Transverse colon (tissue), 4 donors: ENCODE measurements at regions not wholly inside any gene's neighbourhood (a gene's known extent, or its start where the extent isn't known, plus 50 kb on each side); places are given as distances from the start of the nearest gene placed in this dataset.

Source experiments
- DNase-seq: peaks from one replicate; pipeline ENCODE4 v3.0.0-alpha.2; 2019
- H3K27ac ChIP-seq, 4 donors: fragments of 200-600 bp; sonication (generic); 2 replicates each; pipeline ENCODE4 v1.5.1; 2016 to 2018; ENCODE audit warnings: inconsistent platforms in 4 of 4
- H3K27me3 ChIP-seq: fragments of 200-600 bp; sonication (generic); 2 replicates; pipeline ENCODE4 v1.5.1; 2017; ENCODE audit warnings: inconsistent platforms
- H3K36me3 ChIP-seq, 4 donors: fragments of 200-600 bp; sonication (generic); 2 replicates each; pipeline ENCODE4 v1.5.1; 2017 to 2019; ENCODE audit warnings: inconsistent platforms in 4 of 4
- H3K4me1 ChIP-seq, 4 donors: fragments of 200-600 bp; sonication (generic); 2 replicates each; pipeline ENCODE4 v1.5.1; 2017 to 2020; ENCODE audit warnings: inconsistent platforms in 4 of 4
- H3K4me3 ChIP-seq, 4 donors: fragments of 200-600 bp; sonication (generic); 1 replicate in 1 of 4; 2 replicates in 3 of 4; pipeline versions ENCODE4 v1.5.1 to v1.6.1; 2017 to 2019; ENCODE audit warnings: inconsistent platforms in 4 of 4
- H3K9me3 ChIP-seq, 2 donors: fragments of 200-600 bp; sonication (generic); 2 replicates each; pipeline ENCODE4 v1.5.1; 2017 to 2019; ENCODE audit warnings: inconsistent platforms in 2 of 2
- EP300 ChIP-seq: sonication (generic); formaldehyde crosslinking; IDR thresholded peaks from one replicate; pipeline ENCODE4 v1.6.1; 2017; ENCODE audit warnings: antibody characterized with exemption, low read depth
- POLR2A ChIP-seq: fragments of 450-650 bp; IDR thresholded peaks from one replicate; pipeline ENCODE4 v1.6.1; 2016; ENCODE audit warnings: antibody characterized with exemption, mild to moderate bottlenecking, moderate library complexity
- POLR2AphosphoS5 ChIP-seq, 3 donors: sonication (generic); formaldehyde crosslinking; IDR thresholded peaks; one replicate each; pipeline ENCODE4 v1.6.1; 2016; ENCODE audit warnings: antibody characterized with exemption in 3 of 3
- WGBS, 2 donors: methylation state at CpG; one replicate each; pipeline ENCODE4 v1.1.5; 2018; ENCODE audit warnings: low coverage in 1 of 2; 5-methylcytosine and 5-hydroxymethylcytosine counted together
- in situ Hi-C, 4 donors: fragments of 200-750 bp; cut with MboI; loops; one replicate each; pipeline versions ENCODE4 v1.15.0 to v1.15.1; 2017; ENCODE audit warnings: low sequenced_read_pairs in 3 of 4, low pct_ligation_motif_present in 1 of 4, low pct_unique_long_range_greater_than_20kb in 1 of 4
- intact Hi-C: fragments of 100-400 bp; cut with DNase I; formaldehyde crosslinking; loops from one replicate; pipeline ENCODE4 v1.15.1; 2023; ENCODE audit warnings: low total_unique reads
- TF ChIP-seq, protein P1 (sequence below), 5 experiments: fragments of 200-600 bp in 3 of 5; fragments of 450-650 bp in 2 of 5; sonication (generic) in 3 of 5; IDR thresholded peaks; 1 replicate in 2 of 5; 2 replicates in 3 of 5; pipeline ENCODE4 v1.5.1; 2016 to 2017; ENCODE audit warnings: antibody characterized with exemption in 5 of 5, inconsistent platforms in 3 of 5, mild to moderate bottlenecking in 2 of 5, moderate library complexity in 1 of 5

DNA sequence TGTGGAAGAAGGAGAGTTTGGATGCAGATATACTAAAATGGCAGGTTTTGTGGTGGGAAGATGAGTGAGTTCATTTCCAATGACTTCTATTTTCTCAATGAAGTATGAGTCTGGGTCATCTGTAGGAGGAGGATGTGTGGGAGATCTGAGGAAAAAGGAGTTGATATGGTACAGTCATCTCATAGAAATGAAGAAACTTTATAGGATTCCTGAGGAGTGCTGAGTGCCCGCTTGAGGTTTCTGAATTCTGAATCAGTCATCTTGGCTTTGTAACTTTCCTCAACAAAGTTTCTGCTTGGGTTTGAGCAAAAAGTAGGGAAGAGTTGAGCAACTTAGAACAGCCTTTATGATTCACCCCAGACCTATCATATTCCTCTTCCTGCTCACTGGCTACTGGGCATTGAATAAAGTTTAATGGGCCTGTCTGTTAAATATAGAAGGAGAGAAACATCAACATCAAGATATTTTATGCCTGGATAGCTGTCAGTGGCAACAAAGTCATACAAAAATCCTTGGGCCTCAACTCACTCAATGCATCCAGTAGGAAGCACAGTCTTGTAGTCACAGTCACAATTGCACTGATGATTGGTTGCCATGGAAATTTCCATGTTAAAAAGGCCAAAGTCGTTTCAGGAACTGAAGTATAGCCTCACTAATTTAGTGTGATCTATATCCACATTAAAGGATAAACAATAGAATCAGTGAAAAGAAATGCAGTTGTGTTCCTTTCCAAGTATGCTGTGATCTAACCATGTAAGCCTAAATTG lies 284.7 kb downstream of the DUSP6 start:
- intact Hi-C loops (no loop called here), in situ Hi-C loops (no loop called here)
- no peak overlapping the region for H3K4me3 ChIP-seq
- 57 to 61% methylated on average over 2 of the region's 2 CpGs for WGBS, 2 donors
- H3K36me3 ChIP-seq: no peaks in the 10 kb centered on the region
- no peaks in the 10 kb centered on the region for H3K4me1 ChIP-seq
- H3K9me3 ChIP-seq: no peaks in the 10 kb centered on the region
- no peaks in the 10 kb centered on the region for H3K27me3 ChIP-seq
- TF ChIP-seq EP300: no peak
- TF ChIP-seq, protein P1, sequence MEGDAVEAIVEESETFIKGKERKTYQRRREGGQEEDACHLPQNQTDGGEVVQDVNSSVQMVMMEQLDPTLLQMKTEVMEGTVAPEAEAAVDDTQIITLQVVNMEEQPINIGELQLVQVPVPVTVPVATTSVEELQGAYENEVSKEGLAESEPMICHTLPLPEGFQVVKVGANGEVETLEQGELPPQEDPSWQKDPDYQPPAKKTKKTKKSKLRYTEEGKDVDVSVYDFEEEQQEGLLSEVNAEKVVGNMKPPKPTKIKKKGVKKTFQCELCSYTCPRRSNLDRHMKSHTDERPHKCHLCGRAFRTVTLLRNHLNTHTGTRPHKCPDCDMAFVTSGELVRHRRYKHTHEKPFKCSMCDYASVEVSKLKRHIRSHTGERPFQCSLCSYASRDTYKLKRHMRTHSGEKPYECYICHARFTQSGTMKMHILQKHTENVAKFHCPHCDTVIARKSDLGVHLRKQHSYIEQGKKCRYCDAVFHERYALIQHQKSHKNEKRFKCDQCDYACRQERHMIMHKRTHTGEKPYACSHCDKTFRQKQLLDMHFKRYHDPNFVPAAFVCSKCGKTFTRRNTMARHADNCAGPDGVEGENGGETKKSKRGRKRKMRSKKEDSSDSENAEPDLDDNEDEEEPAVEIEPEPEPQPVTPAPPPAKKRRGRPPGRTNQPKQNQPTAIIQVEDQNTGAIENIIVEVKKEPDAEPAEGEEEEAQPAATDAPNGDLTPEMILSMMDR (IDR thresholded peaks at IDR 0.05): no peak
- no peak for TF ChIP-seq POLR2A
- TF ChIP-seq POLR2AphosphoS5 (IDR thresholded peaks at IDR 0.05): no peak
- H3K27ac ChIP-seq: no peak overlapping the region
- no peak for DNase-seq

DNA sequence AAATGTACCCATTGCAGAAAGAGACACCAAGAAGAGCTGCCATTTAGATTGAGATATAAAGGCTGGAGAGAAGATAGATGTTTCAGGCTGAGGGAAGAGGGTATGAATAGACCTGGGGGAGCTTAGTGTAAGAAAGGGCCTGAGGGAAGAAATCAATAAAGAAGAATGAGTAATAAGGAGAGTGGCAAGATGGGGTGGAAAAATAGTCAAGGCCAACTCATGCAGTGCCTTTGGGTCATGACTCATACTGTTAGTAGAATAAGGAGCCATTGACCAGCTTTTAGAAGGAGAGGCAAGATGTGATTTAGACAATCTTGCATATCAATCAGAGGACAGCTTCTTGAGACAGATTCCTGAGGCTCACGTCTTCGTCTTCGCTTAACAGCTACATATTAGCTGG lies 287.5 kb downstream of the DUSP6 start:
- 88 to 98% methylated on average over 3 of the region's 3 CpGs for WGBS, 2 donors
- in situ Hi-C loops: no loop called here
- Histone ChIP-seq H3K4me3 (no peak overlapping the region), H3K4me1 (peaks cover 0 to 3% (median 0%) of the 10 kb centered on the region in 4 donors), H3K27me3 (no peaks in the 10 kb centered on the region), H3K9me3 (no peaks in the 10 kb centered on the region), H3K36me3 (no peaks in the 10 kb centered on the region), H3K27ac (no peak overlapping the region)
- intact Hi-C loops: no loop called here
- no peak for DNase-seq
- TF ChIP-seq POLR2AphosphoS5 (IDR thresholded peaks at IDR 0.05) (no peak), POLR2A (no peak), EP300 (no peak)
- TF ChIP-seq, protein P1 (IDR thresholded peaks at IDR 0.05): no peak

DNA sequence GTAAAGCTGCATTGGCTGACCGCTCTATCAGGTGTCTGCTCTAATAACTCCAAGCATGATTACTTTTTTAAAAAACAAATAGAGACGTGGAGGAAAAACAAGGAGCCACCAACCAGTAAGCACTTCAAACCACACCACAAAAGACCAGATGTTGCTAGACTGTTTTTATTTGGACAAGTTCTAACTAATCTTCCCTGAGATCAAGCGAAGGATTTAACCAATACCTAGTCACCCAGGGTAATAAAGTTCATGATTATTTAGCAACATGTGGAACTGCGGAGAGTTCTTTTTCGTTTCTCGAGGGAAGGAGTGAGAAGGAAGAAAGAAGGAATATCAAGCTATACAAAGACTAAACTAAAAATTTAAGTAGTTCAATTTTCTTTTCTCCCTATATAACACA lies 288.1 kb downstream of the DUSP6 start:
- intact Hi-C loops (no loop called here), in situ Hi-C loops (no loop called here)
- H3K9me3 ChIP-seq: no peaks in the 10 kb centered on the region
- TF ChIP-seq EP300 (no peak), POLR2AphosphoS5 (IDR thresholded peaks at IDR 0.05) (no peak), POLR2A (no peak)
- TF ChIP-seq, protein P1 (IDR thresholded peaks at IDR 0.05): no peak
- DNase-seq: no peak
- 74 to 82% methylated on average over 6 of the region's 6 CpGs for WGBS, 2 donors
- no peak overlapping the region for H3K27ac ChIP-seq
- peaks cover 0 to 3% (median 0%) of the 10 kb centered on the region in 4 donors for H3K4me1 ChIP-seq
- H3K27me3 ChIP-seq: no peaks in the 10 kb centered on the region
- no peak overlapping the region for H3K4me3 ChIP-seq
- H3K36me3 ChIP-seq: no peaks in the 10 kb centered on the region

DNA sequence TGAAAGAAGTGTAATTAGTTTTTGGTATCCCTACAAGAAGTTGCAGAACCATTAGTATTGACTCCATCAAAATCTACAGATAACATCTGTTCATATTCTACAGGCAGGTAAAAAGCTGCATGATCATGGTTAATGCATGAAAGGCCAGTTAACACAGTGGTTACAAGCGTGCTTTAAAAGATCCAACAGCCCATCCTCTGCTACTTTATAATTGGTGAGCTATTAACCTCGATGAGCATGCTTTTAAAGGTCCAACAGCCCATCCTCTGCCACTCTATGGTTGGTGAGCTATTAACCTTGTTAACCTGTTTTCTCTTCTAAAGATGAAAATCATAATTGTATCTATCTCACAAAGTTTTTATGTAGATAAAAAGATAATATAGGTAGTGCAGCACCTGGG lies 289.3 kb downstream of the DUSP6 start:
- DNase-seq: no peak
- Histone ChIP-seq H3K27ac (no peak overlapping the region), H3K9me3 (no peaks in the 10 kb centered on the region), H3K4me1 (peaks cover 0 to 11% (median 1%) of the 10 kb centered on the region in 4 donors), H3K4me3 (no peak overlapping the region), H3K36me3 (no peaks in the 10 kb centered on the region), H3K27me3 (no peaks in the 10 kb centered on the region)
- 50 to 61% methylated on average over 2 of the region's 2 CpGs for WGBS, 2 donors
- TF ChIP-seq EP300: no peak
- TF ChIP-seq POLR2A: no peak
- no peak for TF ChIP-seq POLR2AphosphoS5 (IDR thresholded peaks at IDR 0.05)
- TF ChIP-seq, protein P1 (IDR thresholded peaks at IDR 0.05): no peak
- in situ Hi-C loops: no loop called here
- intact Hi-C loops: no loop called here
